PC-9 (cell line): ENCODE measurements at regions not wholly inside any gene's neighbourhood (a gene's known extent, or its start where the extent isn't known, plus 50 kb on each side); places are given as distances from the start of the nearest gene placed in this dataset.

Experiments
- BruUV-seq: library from RNA; stranded (reverse); fragments of 400-500 nt; replicated peaks from 2 replicates; lab custom pipeline; 2021; lab: Mats Ljungman, UMichigan
- CTCF ChIA-PET: fragments of 300-600 bp; sonication (Branson Sonifier 250); formaldehyde crosslinking; loops from one replicate; lab custom pipeline; 2022; ENCODE audit warnings: antibody characterized with exemption; lab: Charles Lee
- POLR2A ChIA-PET: fragments of 300-600 bp; sonication (Branson Sonifier 250); formaldehyde crosslinking; loops from one replicate; lab custom pipeline; 2022; ENCODE audit warnings: antibody characterized with exemption; ENCODE audit not compliant: unreplicated experiment; lab: Charles Lee
- DNase-seq, 2 experiments: peaks; one replicate each; pipeline versions ENCODE4 v3.0.0 to v3.0.0-alpha.2; 2015 to 2022; ENCODE audit warnings: mixed read lengths in 1 of 2
- H2AFZ ChIP-seq: fragments of 200-600 bp; sonication (generic); 2 replicates; pipeline ENCODE4 v1.8.1; 2017; ENCODE audit warnings: antibody characterized with exemption
- H3F3A ChIP-seq: fragments of 200-600 bp; sonication (generic); 2 replicates; pipeline ENCODE4 v1.8.1; 2017; ENCODE audit warnings: antibody characterized with exemption, mild to moderate bottlenecking, low read depth; ENCODE audit not compliant: insufficient read depth
- H3K27ac ChIP-seq: fragments of 200-600 bp; sonication (generic); 2 replicates; pipeline ENCODE4 v1.6.1; 2016; ENCODE audit warnings: mixed run types
- H3K27me3 ChIP-seq: fragments of 200-600 bp; sonication (generic); 2 replicates; pipeline ENCODE4 v1.6.1; 2016; ENCODE audit warnings: low read depth, mixed run types; ENCODE audit not compliant: insufficient read depth
- H3K36me3 ChIP-seq: fragments of 200-600 bp; sonication (generic); 2 replicates; pipeline ENCODE4 v1.6.1; 2016; ENCODE audit warnings: low read depth, mixed run types
- H3K4me1 ChIP-seq: fragments of 200-600 bp; sonication (generic); replicated peaks from 2 replicates; pipeline ENCODE4 v1.6.1; 2016; ENCODE audit warnings: mixed run types; ENCODE audit not compliant: insufficient read depth
- H3K4me2 ChIP-seq: fragments of 200-600 bp; sonication (generic); 2 replicates; pipeline ENCODE4 v1.6.1; 2017; ENCODE audit warnings: mixed run types
- H3K4me3 ChIP-seq: fragments of 200-600 bp; sonication (generic); 2 replicates; pipeline ENCODE4 v1.6.1; 2016; ENCODE audit warnings: mixed run types
- H3K79me2 ChIP-seq: fragments of 200-600 bp; sonication (generic); 2 replicates; pipeline ENCODE4 v1.6.1; 2017; ENCODE audit warnings: low read depth, mixed run types
- H3K9me2 ChIP-seq: fragments of 200-600 bp; sonication (generic); 2 replicates; pipeline ENCODE4 v1.8.1; 2017; ENCODE audit warnings: mild to moderate bottlenecking; ENCODE audit not compliant: insufficient read depth
- H3K9me3 ChIP-seq: fragments of 200-600 bp; sonication (generic); 2 replicates; pipeline ENCODE4 v1.8.1; 2016; ENCODE audit warnings: low read depth; ENCODE audit not compliant: insufficient read depth
- H4K20me1 ChIP-seq: fragments of 200-600 bp; sonication (generic); 2 replicates; pipeline ENCODE4 v1.8.1; 2017; ENCODE audit not compliant: insufficient read depth
- EZH2 ChIP-seq: fragments of 200-600 bp; sonication (generic); IDR thresholded peaks from 2 replicates; pipeline ENCODE4 v1.8.0; 2017; ENCODE audit warnings: antibody characterized with exemption, low read depth
- intact Hi-C: fragments of 100-400 bp; cut with micrococcal nuclease; formaldehyde crosslinking; loops from one replicate; pipeline ENCODE4 v1.10.0; 2022; ENCODE audit not compliant: unreplicated experiment
- TF ChIP-seq, protein P1 (sequence below): fragments of 200-600 bp; sonication (generic); conservative IDR thresholded peaks from 2 replicates; pipeline ENCODE4 v1.6.1; 2017; ENCODE audit warnings: mixed run types, antibody characterized with exemption, mild to moderate bottlenecking, moderate library complexity

DNA sequence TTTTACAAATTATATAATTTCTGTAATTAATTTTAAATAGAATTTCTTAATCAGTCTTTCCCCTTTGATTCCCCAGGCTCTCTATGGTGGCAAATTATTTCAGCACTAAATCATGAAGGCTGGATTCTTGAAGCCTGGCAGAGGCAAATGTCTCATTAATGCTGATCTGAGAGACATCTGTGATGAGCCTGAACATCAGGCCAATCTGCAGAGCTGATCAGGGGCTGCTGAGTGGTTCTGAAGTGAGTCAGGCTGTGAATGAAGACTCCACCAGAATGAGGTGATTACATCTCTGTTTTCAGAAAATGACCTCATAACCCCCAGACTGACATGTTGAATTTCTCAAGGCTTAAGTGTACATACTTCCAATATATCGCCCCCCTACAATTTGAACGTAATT is 124.2 kb upstream of the MIS18BP1 start:
- Histone ChIP-seq H3K27me3 (no peaks in the 10 kb centered on the region), H2AFZ (no peak overlapping the region), H3K9me2 (no peaks in the 10 kb centered on the region), H3K4me3 (no peak overlapping the region), H3F3A (no peaks in the 10 kb centered on the region), H3K79me2 (no peaks in the 10 kb centered on the region), H3K27ac (no peak overlapping the region), H3K4me1 (no peaks in the 10 kb centered on the region), H3K9me3 (no peaks in the 10 kb centered on the region), H3K4me2 (no peak overlapping the region), H4K20me1 (no peaks in the 10 kb centered on the region), H3K36me3 (no peaks in the 10 kb centered on the region)
- intact Hi-C loops = no loop called here
- TF ChIP-seq, protein P1, sequence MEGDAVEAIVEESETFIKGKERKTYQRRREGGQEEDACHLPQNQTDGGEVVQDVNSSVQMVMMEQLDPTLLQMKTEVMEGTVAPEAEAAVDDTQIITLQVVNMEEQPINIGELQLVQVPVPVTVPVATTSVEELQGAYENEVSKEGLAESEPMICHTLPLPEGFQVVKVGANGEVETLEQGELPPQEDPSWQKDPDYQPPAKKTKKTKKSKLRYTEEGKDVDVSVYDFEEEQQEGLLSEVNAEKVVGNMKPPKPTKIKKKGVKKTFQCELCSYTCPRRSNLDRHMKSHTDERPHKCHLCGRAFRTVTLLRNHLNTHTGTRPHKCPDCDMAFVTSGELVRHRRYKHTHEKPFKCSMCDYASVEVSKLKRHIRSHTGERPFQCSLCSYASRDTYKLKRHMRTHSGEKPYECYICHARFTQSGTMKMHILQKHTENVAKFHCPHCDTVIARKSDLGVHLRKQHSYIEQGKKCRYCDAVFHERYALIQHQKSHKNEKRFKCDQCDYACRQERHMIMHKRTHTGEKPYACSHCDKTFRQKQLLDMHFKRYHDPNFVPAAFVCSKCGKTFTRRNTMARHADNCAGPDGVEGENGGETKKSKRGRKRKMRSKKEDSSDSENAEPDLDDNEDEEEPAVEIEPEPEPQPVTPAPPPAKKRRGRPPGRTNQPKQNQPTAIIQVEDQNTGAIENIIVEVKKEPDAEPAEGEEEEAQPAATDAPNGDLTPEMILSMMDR = no peak
- no peak for TF ChIP-seq EZH2
- ChIA-PET POLR2A (no interaction called here), CTCF (no interaction called here)
- no TSS peak for BruUV-seq
- DNase-seq = no peak

DNA sequence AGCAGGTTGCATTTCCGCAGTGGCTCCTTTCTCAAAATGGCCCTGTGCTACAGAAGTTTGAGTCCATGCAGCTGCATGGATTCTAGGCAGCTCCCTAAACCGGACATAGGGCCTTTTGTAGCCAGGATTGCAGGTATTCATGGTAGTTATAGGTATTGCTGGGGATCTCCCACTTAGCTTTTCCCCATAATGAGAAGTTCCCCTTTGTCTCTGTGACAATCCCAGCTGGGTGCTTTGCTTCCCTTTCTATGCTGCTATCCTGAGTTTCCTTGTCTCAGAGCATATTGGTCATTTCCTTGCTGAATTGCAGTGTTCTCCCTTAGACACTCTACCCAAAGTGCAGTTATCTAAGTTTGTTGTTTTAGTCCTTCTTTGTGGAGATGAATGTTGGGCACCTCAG is 120.9 kb upstream of the MIS18BP1 start:
- H3K27me3 ChIP-seq = no peaks in the 10 kb centered on the region
- H3K36me3 ChIP-seq = no peaks in the 10 kb centered on the region
- H2AFZ ChIP-seq = no peak overlapping the region
- intact Hi-C loops = no loop called here
- ChIA-PET CTCF (no interaction called here), POLR2A (no interaction called here)
- no peak for DNase-seq
- no TSS peak for BruUV-seq
- H3K4me2 ChIP-seq = no peak overlapping the region
- no peaks in the 10 kb centered on the region for H3K9me3 ChIP-seq
- TF ChIP-seq, protein P1 = no peak
- no peak for TF ChIP-seq EZH2
- no peaks in the 10 kb centered on the region for H3F3A ChIP-seq
- H3K27ac ChIP-seq = no peak overlapping the region
- no peaks in the 10 kb centered on the region for H3K79me2 ChIP-seq
- H3K4me3 ChIP-seq = no peak overlapping the region
- H3K9me2 ChIP-seq = no peaks in the 10 kb centered on the region
- no peaks in the 10 kb centered on the region for H4K20me1 ChIP-seq
- no peaks in the 10 kb centered on the region for H3K4me1 ChIP-seq

DNA sequence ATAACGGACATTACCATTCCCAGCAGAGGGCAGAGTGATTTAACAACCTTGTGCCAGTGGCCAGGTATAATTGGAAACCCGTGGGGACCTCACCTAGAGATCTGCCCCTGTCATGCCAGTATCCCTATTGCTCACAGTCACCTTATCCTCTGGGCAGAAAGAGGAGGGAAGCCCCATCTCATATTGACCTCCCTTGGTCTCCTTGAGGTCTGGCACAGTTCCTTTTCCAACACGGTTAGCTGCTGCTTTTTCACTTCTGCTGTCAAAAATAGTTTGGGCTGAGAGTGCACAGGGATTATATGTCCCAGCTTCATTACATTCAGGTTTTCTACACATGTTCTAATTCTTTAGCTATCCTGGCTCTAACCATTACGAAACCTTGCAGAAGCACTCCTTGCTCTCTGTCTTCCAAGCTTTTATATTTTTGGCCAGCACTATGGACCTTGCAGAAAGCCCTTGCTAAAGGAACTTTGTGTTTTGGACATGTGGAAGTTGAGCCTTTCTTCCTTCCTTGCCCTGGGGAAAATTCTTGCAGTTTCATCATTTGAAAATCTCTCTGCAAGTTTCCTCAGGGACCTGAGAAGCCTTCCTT is 111.7 kb upstream of the MIS18BP1 start:
- no peaks in the 10 kb centered on the region for H3K79me2 ChIP-seq
- no peaks in the 10 kb centered on the region for H3F3A ChIP-seq
- intact Hi-C loops = no loop called here
- no peaks in the 10 kb centered on the region for H3K27me3 ChIP-seq
- DNase-seq = no peak
- CTCF ChIA-PET = no interaction called here
- no peaks in the 10 kb centered on the region for H3K4me1 ChIP-seq
- POLR2A ChIA-PET = no interaction called here
- H4K20me1 ChIP-seq = no peaks in the 10 kb centered on the region
- BruUV-seq = no TSS peak
- no peak overlapping the region for H3K27ac ChIP-seq
- no peaks in the 10 kb centered on the region for H3K9me2 ChIP-seq
- no peaks in the 10 kb centered on the region for H3K36me3 ChIP-seq
- no peak overlapping the region for H2AFZ ChIP-seq
- no peak overlapping the region for H3K4me3 ChIP-seq
- no peak overlapping the region for H3K4me2 ChIP-seq
- no peak for TF ChIP-seq EZH2
- TF ChIP-seq, protein P1 = no peak
- H3K9me3 ChIP-seq = no peaks in the 10 kb centered on the region
